H1 (cell line): ENCODE measurements at regions not wholly inside any gene's neighbourhood (a gene's known extent, or its start where the extent isn't known, plus 50 kb on each side); places are given as distances from the start of the nearest gene placed in this dataset.

Source experiments
- BRCA1 ChIP-seq: IDR thresholded peaks from 2 replicates; pipeline ENCODE4 v1.6.1; 2012; ENCODE audit warnings: low read depth, low read length, improper control_type of control experiment
- TF ChIP-seq, protein P1 (sequence below), 3 experiments: IDR thresholded peaks; 1 replicate in 2 of 3; 2 replicates in 1 of 3; pipeline versions ENCODE4 v1.5.1 to v1.6.1; 2011; ENCODE audit warnings: low read length in 3 of 3, mild to moderate bottlenecking in 3 of 3, inconsistent platforms in 2 of 3, low read depth in 1 of 3, moderate library complexity in 1 of 3; ENCODE audit not compliant: insufficient read depth in 1 of 3; ENCODE audit errors: control extremely low read depth in 1 of 3

DNA sequence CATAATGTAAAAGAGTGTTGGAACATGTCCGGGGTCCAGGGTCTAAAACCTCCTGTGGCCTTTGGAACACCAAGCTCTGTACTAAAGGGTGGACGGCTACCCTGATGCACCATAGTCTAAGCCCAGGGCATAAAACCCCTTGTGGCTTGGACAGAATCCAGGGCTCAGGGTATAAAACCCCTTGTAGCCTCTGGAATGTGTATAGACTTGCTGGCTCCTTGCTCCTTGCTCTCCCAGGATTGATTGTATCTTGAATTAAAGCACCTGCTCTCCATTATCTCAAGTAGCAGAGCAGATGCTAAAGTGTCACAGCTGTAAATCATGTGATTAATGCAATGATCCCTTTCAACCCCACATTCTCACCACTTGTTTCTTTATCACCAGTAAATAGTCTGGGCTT lies 556.5 kb downstream of the LRFN5 start (continued):
- TF ChIP-seq, protein P1, sequence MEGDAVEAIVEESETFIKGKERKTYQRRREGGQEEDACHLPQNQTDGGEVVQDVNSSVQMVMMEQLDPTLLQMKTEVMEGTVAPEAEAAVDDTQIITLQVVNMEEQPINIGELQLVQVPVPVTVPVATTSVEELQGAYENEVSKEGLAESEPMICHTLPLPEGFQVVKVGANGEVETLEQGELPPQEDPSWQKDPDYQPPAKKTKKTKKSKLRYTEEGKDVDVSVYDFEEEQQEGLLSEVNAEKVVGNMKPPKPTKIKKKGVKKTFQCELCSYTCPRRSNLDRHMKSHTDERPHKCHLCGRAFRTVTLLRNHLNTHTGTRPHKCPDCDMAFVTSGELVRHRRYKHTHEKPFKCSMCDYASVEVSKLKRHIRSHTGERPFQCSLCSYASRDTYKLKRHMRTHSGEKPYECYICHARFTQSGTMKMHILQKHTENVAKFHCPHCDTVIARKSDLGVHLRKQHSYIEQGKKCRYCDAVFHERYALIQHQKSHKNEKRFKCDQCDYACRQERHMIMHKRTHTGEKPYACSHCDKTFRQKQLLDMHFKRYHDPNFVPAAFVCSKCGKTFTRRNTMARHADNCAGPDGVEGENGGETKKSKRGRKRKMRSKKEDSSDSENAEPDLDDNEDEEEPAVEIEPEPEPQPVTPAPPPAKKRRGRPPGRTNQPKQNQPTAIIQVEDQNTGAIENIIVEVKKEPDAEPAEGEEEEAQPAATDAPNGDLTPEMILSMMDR (IDR thresholded peaks at IDR 0.05; ENCODE audit: control extremely low read depth in 1 of 3, insufficient read depth in 1 of 3, low read depth in 1 of 3, low read length in 3 of 3), result no peak
- no peak for TF ChIP-seq BRCA1
